ENCODE measurements at regions not wholly inside any gene's neighbourhood (a gene's known extent, or its start where the extent isn't known, plus 50 kb on each side); places are given as distances from the start of the nearest gene placed in this dataset.

- TF ChIP-seq CTCF (conservative IDR thresholded peaks at IDR 0.05), result no peak
- no peak overlapping the region for H3K27ac ChIP-seq
These were observed 111.1 kb upstream of the PPP3CA start for GRCh38 chr4:101458473-101458872.

- no peak overlapping the region for H3K27ac ChIP-seq
- no peak for TF ChIP-seq CTCF (conservative IDR thresholded peaks at IDR 0.05)
These were observed 103.8 kb upstream of the PPP3CA start for GRCh38 chr4:101451086-101451485.

- H3K27ac ChIP-seq, result no peak overlapping the region
- no peak for TF ChIP-seq CTCF (conservative IDR thresholded peaks at IDR 0.05)
These were observed 94.1 kb upstream of the PPP3CA start for GRCh38 chr4:101441446-101441845.

GRCh38 chr4:101439926-101440325 lies 92.6 kb upstream of the PPP3CA start:
- H3K27ac ChIP-seq, result no peak overlapping the region
- TF ChIP-seq CTCF (conservative IDR thresholded peaks at IDR 0.05), result no peak

GRCh38 chr4:101421386-101421785 lies 74.1 kb upstream of the PPP3CA start:
- no peak for TF ChIP-seq CTCF (conservative IDR thresholded peaks at IDR 0.05)
- H3K27ac ChIP-seq, result no peak overlapping the region

- no peak for TF ChIP-seq CTCF (conservative IDR thresholded peaks at IDR 0.05)
- H3K27ac ChIP-seq, result no peak overlapping the region
These were observed 73.3 kb upstream of the PPP3CA start for GRCh38 chr4:101420661-101421060.

GRCh38 chr4:101419336-101420135 lies 72.2 kb upstream of the PPP3CA start:
- H3K27ac ChIP-seq, result peak overlapping the region; percentile 39
- no peak for TF ChIP-seq CTCF (conservative IDR thresholded peaks at IDR 0.05)

Data from VCaP (cell line).